Caco-2 (cell line): ENCODE measurements at regions not wholly inside any gene's neighbourhood (a gene's known extent, or its start where the extent isn't known, plus 50 kb on each side); places are given as distances from the start of the nearest gene placed in this dataset.

Experiments
- BruUV-seq: library from RNA; stranded (reverse); fragments of 400-500 nt; replicated peaks from 2 replicates; lab custom pipeline; 2021; lab: Mats Ljungman, UMichigan
- CTCF ChIA-PET: fragments of 300-600 bp; sonication (Branson Sonifier 250); formaldehyde crosslinking; loops from one replicate; lab custom pipeline; 2022; ENCODE audit warnings: antibody characterized with exemption; lab: Charles Lee
- POLR2A ChIA-PET: fragments of 300-600 bp; sonication (Branson Sonifier 250); formaldehyde crosslinking; loops from one replicate; lab custom pipeline; 2022; ENCODE audit warnings: antibody characterized with exemption; lab: Charles Lee
- DNase-seq, 2 experiments: peaks; one replicate each; pipeline versions ENCODE4 v3.0.0 to v3.0.0-alpha.2; 2020 to 2022
- H3K27me3 ChIP-seq: replicated peaks from 2 replicates; pipeline ENCODE4 v1.6.0; 2011; ENCODE audit warnings: low read length; ENCODE audit not compliant: control insufficient read depth, insufficient read depth
- H3K36me3 ChIP-seq: 2 replicates; pipeline ENCODE4 v1.5.1; 2011; ENCODE audit warnings: low read length; ENCODE audit not compliant: control insufficient read depth, insufficient read depth
- H3K4me1 ChIP-seq: fragments of 250-450 bp; sonication (Bioruptor Pico); 2 replicates; pipeline ENCODE4 v1.5.1; 2020; ENCODE audit warnings: mild to moderate bottlenecking
- H3K4me3 ChIP-seq: 2 replicates; pipeline ENCODE4 v1.5.1; 2011; ENCODE audit warnings: low read depth, mild to moderate bottlenecking, control low read depth, low read length
- H3K9me3 ChIP-seq: fragments of 250-450 bp; sonication (Bioruptor Pico); 2 replicates; pipeline ENCODE4 v1.5.1; 2020; ENCODE audit warnings: mild to moderate bottlenecking, moderate library complexity
- H3K27ac Mint-ChIP-seq: one replicate; pipeline ENCODE4 v1.8.0; 2022; ENCODE audit warnings: mixed read lengths; ENCODE audit not compliant: unreplicated experiment
- H3K27me3 Mint-ChIP-seq: one replicate; pipeline ENCODE4 v1.8.0; 2022; ENCODE audit warnings: mixed read lengths; ENCODE audit not compliant: insufficient read depth, unreplicated experiment
- H3K36me3 Mint-ChIP-seq: one replicate; pipeline ENCODE4 v1.8.0; 2022; ENCODE audit warnings: mild to moderate bottlenecking, mixed read lengths; ENCODE audit not compliant: insufficient read depth, unreplicated experiment
- H3K4me1 Mint-ChIP-seq: one replicate; pipeline ENCODE4 v1.8.0; 2022; ENCODE audit warnings: low read depth, mixed read lengths; ENCODE audit not compliant: unreplicated experiment
- H3K4me3 Mint-ChIP-seq: one replicate; pipeline ENCODE4 v1.8.0; 2022; ENCODE audit warnings: mild to moderate bottlenecking, moderate library complexity, mixed read lengths; ENCODE audit not compliant: unreplicated experiment
- H3K9me3 Mint-ChIP-seq: one replicate; pipeline ENCODE4 v1.8.0; 2022; ENCODE audit warnings: mixed read lengths; ENCODE audit not compliant: unreplicated experiment
- intact Hi-C: fragments of 100-400 bp; cut with micrococcal nuclease; formaldehyde crosslinking; loops from one replicate; pipeline ENCODE4 v1.10.0; 2022; ENCODE audit not compliant: unreplicated experiment
- TF ChIP-seq, protein P1 (sequence below), 2 experiments: fragments of 200-600 bp in 1 of 2; IDR thresholded peaks; 1 replicate in 1 of 2; 2 replicates in 1 of 2; pipeline versions ENCODE4 v1.5.1 to v1.8.0; 2011 to 2022; ENCODE audit warnings: antibody characterized with exemption in 1 of 2, control low read depth in 1 of 2, inconsistent platforms in 1 of 2, low read depth in 1 of 2, low read length in 1 of 2, mild to moderate bottlenecking in 1 of 2, moderate library complexity in 1 of 2; ENCODE audit not compliant: insufficient read depth in 1 of 2, severe bottlenecking in 1 of 2, unreplicated experiment in 1 of 2

DNA sequence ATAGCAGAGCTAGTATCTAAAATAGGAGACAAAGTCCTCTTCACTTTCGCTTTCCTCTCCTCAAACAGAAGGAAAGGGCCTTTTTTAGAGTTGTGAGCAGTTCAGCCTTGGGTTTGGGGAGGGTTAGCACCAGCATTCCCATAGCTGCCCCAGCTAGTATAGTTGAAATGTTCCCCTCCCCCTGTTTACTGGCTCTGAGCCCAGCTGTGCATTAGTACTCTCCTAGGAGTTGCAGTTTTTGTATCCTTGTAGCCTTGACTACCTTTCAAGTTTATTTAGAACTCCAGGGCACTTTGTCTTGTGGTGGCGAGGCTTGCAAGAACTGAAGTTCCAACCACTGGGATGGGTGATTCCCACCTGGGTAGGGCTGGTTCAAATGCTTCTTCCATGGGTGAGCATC is 245.1 kb upstream of the NAALADL2 start:
- Histone ChIP-seq H3K36me3 (no peaks in the 10 kb centered on the region), H3K4me1 (no peaks in the 10 kb centered on the region), H3K9me3 (no peaks in the 10 kb centered on the region; the same call in 1 of the 2 replicates), H3K4me3 (no peak overlapping the region), H3K27me3 (no peaks in the 10 kb centered on the region)
- no TSS peak for BruUV-seq
- Mint-ChIP-seq H3K4me3 (no peak overlapping the region), H3K27me3 (no peaks in the 10 kb centered on the region), H3K9me3 (no peaks in the 10 kb centered on the region), H3K27ac (no peak overlapping the region), H3K4me1 (no peaks in the 10 kb centered on the region), H3K36me3 (no peaks in the 10 kb centered on the region)
- intact Hi-C loops = no loop called here
- ChIA-PET CTCF (no interaction called here), POLR2A (interaction anchor here (0.7 kb wide), 1 partner anchor 153 kb away, joined by 3 read pairs; no protein-coding TSS in a partner anchor)
- TF ChIP-seq, protein P1, sequence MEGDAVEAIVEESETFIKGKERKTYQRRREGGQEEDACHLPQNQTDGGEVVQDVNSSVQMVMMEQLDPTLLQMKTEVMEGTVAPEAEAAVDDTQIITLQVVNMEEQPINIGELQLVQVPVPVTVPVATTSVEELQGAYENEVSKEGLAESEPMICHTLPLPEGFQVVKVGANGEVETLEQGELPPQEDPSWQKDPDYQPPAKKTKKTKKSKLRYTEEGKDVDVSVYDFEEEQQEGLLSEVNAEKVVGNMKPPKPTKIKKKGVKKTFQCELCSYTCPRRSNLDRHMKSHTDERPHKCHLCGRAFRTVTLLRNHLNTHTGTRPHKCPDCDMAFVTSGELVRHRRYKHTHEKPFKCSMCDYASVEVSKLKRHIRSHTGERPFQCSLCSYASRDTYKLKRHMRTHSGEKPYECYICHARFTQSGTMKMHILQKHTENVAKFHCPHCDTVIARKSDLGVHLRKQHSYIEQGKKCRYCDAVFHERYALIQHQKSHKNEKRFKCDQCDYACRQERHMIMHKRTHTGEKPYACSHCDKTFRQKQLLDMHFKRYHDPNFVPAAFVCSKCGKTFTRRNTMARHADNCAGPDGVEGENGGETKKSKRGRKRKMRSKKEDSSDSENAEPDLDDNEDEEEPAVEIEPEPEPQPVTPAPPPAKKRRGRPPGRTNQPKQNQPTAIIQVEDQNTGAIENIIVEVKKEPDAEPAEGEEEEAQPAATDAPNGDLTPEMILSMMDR (IDR thresholded peaks at IDR 0.05; ENCODE audit: insufficient read depth in 1 of 2, low read depth in 1 of 2, low read length in 1 of 2, severe bottlenecking in 1 of 2, unreplicated experiment in 1 of 2) = no peak
- no peak for DNase-seq

DNA sequence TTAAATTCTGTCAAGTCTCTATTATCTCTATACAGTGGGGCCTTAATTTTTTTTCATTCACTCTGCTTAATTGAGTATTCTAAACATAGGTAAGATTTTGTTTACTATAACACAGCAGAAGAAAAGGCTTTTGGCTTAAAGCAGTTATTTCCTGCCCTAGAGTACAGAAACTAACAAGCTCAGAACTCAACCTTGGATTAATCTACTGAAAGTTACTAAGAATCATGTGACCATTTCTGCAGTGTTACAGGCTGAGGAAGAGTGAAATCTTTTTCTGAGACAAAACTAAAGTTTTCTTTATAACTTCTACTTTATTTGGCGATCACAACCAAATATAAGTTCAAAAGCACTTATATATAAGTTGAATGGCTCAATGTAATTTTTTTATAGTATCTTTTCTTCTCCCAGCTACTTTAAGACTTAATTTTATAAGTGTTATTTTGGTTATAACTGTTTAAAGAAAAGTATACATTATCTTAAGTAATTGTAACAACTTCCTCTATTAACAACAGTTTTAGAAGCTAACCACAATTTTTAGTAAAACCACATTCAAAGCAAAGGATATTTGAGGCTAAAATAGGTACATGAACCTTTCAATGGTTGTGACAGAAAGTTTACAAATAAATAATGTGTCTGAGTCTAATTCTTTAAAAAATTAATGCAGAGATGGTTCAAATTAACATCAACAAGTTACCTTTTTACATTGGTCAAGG is 240.6 kb upstream of the NAALADL2 start:
- no peaks in the 10 kb centered on the region for H3K36me3 Mint-ChIP-seq
- H3K27me3 ChIP-seq = no peaks in the 10 kb centered on the region
- no peaks in the 10 kb centered on the region for H3K4me1 Mint-ChIP-seq
- no TSS peak for BruUV-seq
- H3K4me3 ChIP-seq = no peak overlapping the region
- H3K36me3 ChIP-seq = no peaks in the 10 kb centered on the region
- ChIA-PET CTCF (no interaction called here), POLR2A (no interaction called here)
- H3K9me3 ChIP-seq = no peaks in the 10 kb centered on the region; the same call in 1 of the 2 replicates
- no peak for DNase-seq
- H3K9me3 Mint-ChIP-seq = no peaks in the 10 kb centered on the region
- H3K27me3 Mint-ChIP-seq = no peaks in the 10 kb centered on the region
- no peaks in the 10 kb centered on the region; the same call in 1 of the 2 replicates for H3K4me1 ChIP-seq
- no peak overlapping the region for H3K4me3 Mint-ChIP-seq
- intact Hi-C loops = no loop called here
- H3K27ac Mint-ChIP-seq = no peak overlapping the region
- TF ChIP-seq, protein P1 (IDR thresholded peaks at IDR 0.05; ENCODE audit: insufficient read depth in 1 of 2, low read depth in 1 of 2, low read length in 1 of 2, severe bottlenecking in 1 of 2, unreplicated experiment in 1 of 2) = no peak

- H3K27me3 ChIP-seq = no peaks in the 10 kb centered on the region
- Mint-ChIP-seq H3K27ac (no peak overlapping the region), H3K9me3 (no peaks in the 10 kb centered on the region), H3K27me3 (no peaks in the 10 kb centered on the region), H3K4me3 (no peak overlapping the region), H3K4me1 (no peaks in the 10 kb centered on the region), H3K36me3 (no peaks in the 10 kb centered on the region)
- H3K36me3 ChIP-seq = no peaks in the 10 kb centered on the region
- no peak for DNase-seq
- ChIA-PET POLR2A (no interaction called here), CTCF (no interaction called here)
- intact Hi-C loops = no loop called here
- H3K9me3 ChIP-seq = no peaks in the 10 kb centered on the region; the same call in 1 of the 2 replicates
- TF ChIP-seq, protein P1 (IDR thresholded peaks at IDR 0.05; ENCODE audit: insufficient read depth in 1 of 2, low read depth in 1 of 2, low read length in 1 of 2, severe bottlenecking in 1 of 2, unreplicated experiment in 1 of 2) = no peak
- no TSS peak for BruUV-seq
- no peaks in the 10 kb centered on the region; the same call in 1 of the 2 replicates for H3K4me1 ChIP-seq
- no peak overlapping the region for H3K4me3 ChIP-seq
Observed at GRCh38 chr3:174619239-174619638, 239.9 kb upstream of the NAALADL2 start.
